ENCODE measurements at regions not wholly inside any gene's neighbourhood (a gene's known extent, or its start where the extent isn't known, plus 50 kb on each side); places are given as distances from the start of the nearest gene placed in this dataset.

GRCh38 chr1:82586473-82586872 lies 785.7 kb downstream of the ADGRL2 start:
- TF ChIP-seq CTCF (IDR thresholded peaks at IDR 0.05; ENCODE audit: low read depth, low read length, poor library complexity, severe bottlenecking), result no peak
- no peak for TF ChIP-seq EZH2phosphoT487 (IDR thresholded peaks at IDR 0.05; ENCODE audit: borderline replicate concordance, low read length)
